Natural killer cell (primary cell): ENCODE measurements at regions not wholly inside any gene's neighbourhood (a gene's known extent, or its start where the extent isn't known, plus 50 kb on each side); places are given as distances from the start of the nearest gene placed in this dataset.

ENCODE experiments used
- ATAC-seq, 3 donors: fragments of 150-1000 bp in 2 of 3; fragments of 200-7000 bp in 1 of 3; cut with Tn5 transposase; 1 replicate in 1 of 3; 2 replicates in 2 of 3; pipeline ENCODE4 v1.10.0; 2021; ENCODE audit warnings: mild to moderate bottlenecking in 2 of 3, moderate library complexity in 2 of 3
- DNase-seq, 2 donors: peaks; one replicate each; pipeline versions ENCODE4 v3.0.0 to v3.0.0-alpha.2; 2013 to 2021; ENCODE audit warnings: mixed read lengths in 1 of 2
- H3K27ac ChIP-seq: one replicate; pipeline ENCODE4 v1.5.1; 2013; ENCODE audit warnings: mild to moderate bottlenecking, low read length
- H3K27me3 ChIP-seq: one replicate; pipeline ENCODE4 v1.6.1; 2013; ENCODE audit warnings: low read length; ENCODE audit not compliant: control insufficient read depth, insufficient read depth
- H3K36me3 ChIP-seq: one replicate; pipeline ENCODE4 v1.6.1; 2013; ENCODE audit warnings: low read length; ENCODE audit not compliant: control insufficient read depth, insufficient read depth
- H3K4me1 ChIP-seq: one replicate; pipeline ENCODE4 v1.6.1; 2013; ENCODE audit warnings: low read length; ENCODE audit not compliant: control insufficient read depth, insufficient read depth
- H3K4me3 ChIP-seq: one replicate; pipeline ENCODE4 v1.5.1; 2013; ENCODE audit warnings: low read length
- H3K9me3 ChIP-seq: one replicate; pipeline ENCODE4 v1.6.1; 2013; ENCODE audit warnings: low read length; ENCODE audit not compliant: control insufficient read depth, insufficient read depth
- H3K27ac Mint-ChIP-seq, 2 donors: one replicate each; pipeline ENCODE4 v1.8.0; 2022; ENCODE audit warnings: mild to moderate bottlenecking in 2 of 2, mixed read lengths in 2 of 2, moderate library complexity in 1 of 2
- H3K27me3 Mint-ChIP-seq, 2 donors: one replicate each; pipeline ENCODE4 v1.8.0; 2022; ENCODE audit warnings: low read depth in 2 of 2, mixed read lengths in 2 of 2
- H3K36me3 Mint-ChIP-seq: one replicate; pipeline ENCODE4 v1.8.0; 2022; ENCODE audit warnings: mixed read lengths
- H3K4me1 Mint-ChIP-seq, 2 donors: one replicate each; pipeline ENCODE4 v1.8.0; 2022; ENCODE audit warnings: mixed read lengths in 2 of 2
- H3K4me3 Mint-ChIP-seq: one replicate; pipeline ENCODE4 v1.8.0; 2022; ENCODE audit warnings: mild to moderate bottlenecking, moderate library complexity, mixed read lengths
- H3K9me3 Mint-ChIP-seq, 2 donors: one replicate each; pipeline ENCODE4 v1.8.0; 2022; ENCODE audit warnings: mixed read lengths in 2 of 2
- CTCF ChIP-seq: fragments of 200-600 bp; IDR thresholded peaks from one replicate; pipeline ENCODE4 v1.8.0; 2022; ENCODE audit warnings: antibody characterized with exemption
- WGBS: methylation state at CpG from one replicate; pipeline ENCODE4 v1.1.7; 2013; ENCODE audit warnings: missing lambda C conversion rate; ENCODE audit not compliant: insufficient coverage; 5-methylcytosine and 5-hydroxymethylcytosine counted together
- intact Hi-C: fragments of 100-400 bp; cut with micrococcal nuclease; formaldehyde crosslinking; loops from one replicate; pipeline ENCODE4 v1.14.2; 2022

- ATAC-seq: no peak
- intact Hi-C loops: no loop called here
Observed at GRCh38 chr2:11910971-11911370, 164.5 kb downstream of the LPIN1 start.

GRCh38 chr2:11912980-11913379 is 166.5 kb downstream of the LPIN1 start:
- no peaks in the 10 kb centered on the region for H3K27me3 ChIP-seq
- WGBS: 83% methylated on average over 1 of the region's 1 CpG
- ATAC-seq (no peak), DNase-seq (no peak)
- Mint-ChIP-seq H3K4me3 (no peak overlapping the region), H3K27me3 (peaks cover 22 to 24% of the 10 kb centered on the region in 2 donors), H3K9me3 (peaks cover 0 to 3% of the 10 kb centered on the region in 2 donors), H3K4me1 (no peaks in the 10 kb centered on the region), H3K36me3 (peaks cover 8% of the 10 kb centered on the region), H3K27ac (no peak overlapping the region)
- no peak for TF ChIP-seq CTCF
- H3K36me3 ChIP-seq: no peaks in the 10 kb centered on the region
- H3K4me3 ChIP-seq: no peak overlapping the region
- H3K9me3 ChIP-seq: no peaks in the 10 kb centered on the region
- intact Hi-C loops: no loop called here
- no peaks in the 10 kb centered on the region for H3K4me1 ChIP-seq
- H3K27ac ChIP-seq: no peak overlapping the region

More at GRCh38 chr2:11910971-11911370, 164.5 kb downstream of the LPIN1 start:
- Histone ChIP-seq H3K27ac (no peak overlapping the region), H3K9me3 (no peaks in the 10 kb centered on the region), H3K27me3 (no peaks in the 10 kb centered on the region), H3K4me3 (no peak overlapping the region), H3K4me1 (no peaks in the 10 kb centered on the region), H3K36me3 (no peaks in the 10 kb centered on the region)
- Mint-ChIP-seq H3K27me3 (peaks cover 14 to 22% of the 10 kb centered on the region in 2 donors), H3K9me3 (peaks cover 0 to 3% of the 10 kb centered on the region in 2 donors), H3K4me1 (peaks cover 0 to 4% of the 10 kb centered on the region in 2 donors), H3K36me3 (peaks cover 8% of the 10 kb centered on the region), H3K4me3 (no peak overlapping the region), H3K27ac (no peak overlapping the region)
- 93% methylated on average over 2 of the region's 3 CpGs for WGBS
- TF ChIP-seq CTCF: no peak
- DNase-seq: no peak

GRCh38 chr2:11914455-11914854 is 168.0 kb downstream of the LPIN1 start:
- Histone ChIP-seq H3K4me3 (no peak overlapping the region), H3K9me3 (no peaks in the 10 kb centered on the region), H3K27me3 (no peaks in the 10 kb centered on the region), H3K36me3 (no peaks in the 10 kb centered on the region), H3K4me1 (no peaks in the 10 kb centered on the region), H3K27ac (no peak overlapping the region)
- Mint-ChIP-seq H3K4me1 (no peaks in the 10 kb centered on the region), H3K27ac (no peak overlapping the region), H3K36me3 (peaks cover 8% of the 10 kb centered on the region), H3K4me3 (no peak overlapping the region), H3K9me3 (peaks cover 0 to 3% of the 10 kb centered on the region in 2 donors), H3K27me3 (peaks cover 18 to 24% of the 10 kb centered on the region in 2 donors)
- WGBS: 76% methylated on average over 7 of the region's 7 CpGs
- ATAC-seq (no peak), DNase-seq (no peak)
- TF ChIP-seq CTCF: no peak
- intact Hi-C loops: no loop called here

GRCh38 chr2:11915650-11916049 is 169.2 kb downstream of the LPIN1 start:
- intact Hi-C loops: no loop called here
- no peaks in the 10 kb centered on the region for H3K27me3 ChIP-seq
- no peak overlapping the region for H3K27ac Mint-ChIP-seq
- TF ChIP-seq CTCF: no peak
- H3K9me3 ChIP-seq: no peaks in the 10 kb centered on the region
- ATAC-seq: no peak
- peaks cover 0 to 3% of the 10 kb centered on the region in 2 donors for H3K9me3 Mint-ChIP-seq
- no peak overlapping the region for H3K4me3 ChIP-seq
- H3K4me1 ChIP-seq: no peaks in the 10 kb centered on the region
- peaks cover 11 to 24% of the 10 kb centered on the region in 2 donors for H3K27me3 Mint-ChIP-seq
- no peak overlapping the region for H3K27ac ChIP-seq
- no peak overlapping the region for H3K4me3 Mint-ChIP-seq
- no peak for DNase-seq
- WGBS: 84% methylated on average over 3 of the region's 4 CpGs
- H3K36me3 Mint-ChIP-seq: peaks cover 8% of the 10 kb centered on the region
- H3K4me1 Mint-ChIP-seq: no peaks in the 10 kb centered on the region
- H3K36me3 ChIP-seq: no peaks in the 10 kb centered on the region
